H1 (cell line): ENCODE measurements at regions not wholly inside any gene's neighbourhood (a gene's known extent, or its start where the extent isn't known, plus 50 kb on each side); places are given as distances from the start of the nearest gene placed in this dataset.

Source experiments
- CTCF ChIA-PET: fragments of 300-600 bp; sonication (Branson Sonifier 250); formaldehyde crosslinking; loops from one replicate; lab custom pipeline; 2021; ENCODE audit not compliant: partially characterized antibody; lab: Charles Lee
- POLR2A ChIA-PET: fragments of 300-600 bp; sonication (Branson Sonifier 250); formaldehyde crosslinking; loops from one replicate; lab custom pipeline; 2021; ENCODE audit warnings: inconsistent platforms; ENCODE audit not compliant: partially characterized antibody; lab: Charles Lee
- DNase-seq, 2 experiments: peaks; one replicate each; pipeline versions ENCODE4 v3.0.0 to v3.0.0-alpha.2; 2010 to 2022; ENCODE audit warnings: low spot score in 2 of 2, low read depth in 1 of 2, mixed read lengths in 1 of 2
- FAIRE-seq: peaks from 2 replicates; lab custom pipeline; 2011; peaks lifted over from hg19 to GRCh38; lab: Jason Lieb, UNC
- H2AFZ ChIP-seq: 2 replicates; pipeline ENCODE4 v1.8.1; 2012; ENCODE audit warnings: low read length, inconsistent platforms
- H2AK5ac ChIP-seq: 2 replicates; pipeline ENCODE4 v1.6.1; 2013; ENCODE audit warnings: low read depth, low read length
- H2BK120ac ChIP-seq: replicated peaks from 2 replicates; pipeline ENCODE3; 2013; ENCODE audit warnings: low read depth, low read length, inconsistent platforms
- H2BK12ac ChIP-seq: 2 replicates; pipeline ENCODE4 v1.6.1; 2013; ENCODE audit warnings: low read depth, low read length
- H2BK15ac ChIP-seq: 2 replicates; pipeline ENCODE4 v1.6.1; 2013; ENCODE audit warnings: low read length
- H2BK20ac ChIP-seq: 2 replicates; pipeline ENCODE4 v1.6.1; 2013; ENCODE audit warnings: low read length
- H2BK5ac ChIP-seq: 2 replicates; pipeline ENCODE4 v1.6.1; 2013; ENCODE audit warnings: low read depth, low read length
- H3K14ac ChIP-seq: 2 replicates; pipeline ENCODE4 v1.6.1; 2013; ENCODE audit warnings: inconsistent platforms; ENCODE audit not compliant: insufficient read length
- H3K18ac ChIP-seq: 2 replicates; pipeline ENCODE4 v1.6.1; 2013; ENCODE audit warnings: low read length; ENCODE audit errors: extremely low read depth
- H3K23ac ChIP-seq: 2 replicates; pipeline ENCODE4 v1.6.1; 2013; ENCODE audit warnings: inconsistent platforms; ENCODE audit not compliant: insufficient read length
- H3K23me2 ChIP-seq: 2 replicates; pipeline ENCODE4 v1.6.1; 2013; ENCODE audit warnings: low read depth, low read length
- H3K27ac ChIP-seq: 2 replicates; pipeline ENCODE4 v1.6.1; 2011; ENCODE audit warnings: low read depth, low read length, inconsistent platforms
- H3K27me3 ChIP-seq, 4 experiments: replicated peaks in 1 of 4; 1 replicate in 1 of 4; 2 replicates in 3 of 4; pipeline versions ENCODE4 v1.6.1 to v1.8.1; 2011 to 2013; ENCODE audit warnings: low read length in 3 of 4, mild to moderate bottlenecking in 3 of 4, inconsistent platforms in 2 of 4, mixed read lengths in 2 of 4, moderate library complexity in 1 of 4; ENCODE audit not compliant: control insufficient read depth in 3 of 4, insufficient read depth in 3 of 4; ENCODE audit errors: extremely low read depth in 1 of 4
- H3K36me3 ChIP-seq, 4 experiments: 2 replicates each; pipeline versions ENCODE4 v1.6.1 to v1.8.1; 2011 to 2013; ENCODE audit warnings: mild to moderate bottlenecking in 4 of 4, low read length in 3 of 4, moderate library complexity in 2 of 4, control low read depth in 1 of 4, inconsistent platforms in 1 of 4; ENCODE audit not compliant: insufficient read depth in 4 of 4, control insufficient read depth in 2 of 4
- H3K4ac ChIP-seq: replicated peaks from 2 replicates; pipeline ENCODE3; 2013; ENCODE audit warnings: low read length, low read depth, mixed read lengths, inconsistent platforms; ENCODE audit not compliant: insufficient read length
- H3K4me1 ChIP-seq, 4 experiments: replicated peaks in 1 of 4; 1 replicate in 1 of 4; 2 replicates in 3 of 4; pipeline versions ENCODE4 v1.6.1 to v1.8.1; 2011 to 2013; ENCODE audit warnings: low read length in 3 of 4, inconsistent platforms in 2 of 4, mixed read lengths in 1 of 4; ENCODE audit not compliant: insufficient read depth in 4 of 4, control insufficient read depth in 3 of 4
- H3K4me2 ChIP-seq, 2 experiments: 2 replicates each; pipeline versions ENCODE4 v1.6.1 to v1.8.1; 2011 to 2013; ENCODE audit warnings: low read depth in 2 of 2, low read length in 2 of 2, control low read depth in 1 of 2, inconsistent platforms in 1 of 2, mild to moderate bottlenecking in 1 of 2; ENCODE audit not compliant: insufficient read depth in 1 of 2
- H3K4me3 ChIP-seq, 4 experiments: fragments of 200-600, 300-600 bp in 1 of 4; sonication (generic), shearing (Covaris generic), sonication (Bioruptor Twin) in 1 of 4; 2 replicates each; pipeline versions ENCODE4 v1.5.1 to v1.8.1; 2011 to 2016; ENCODE audit warnings: low read length in 4 of 4, low read depth in 3 of 4, control low read depth in 2 of 4, inconsistent platforms in 2 of 4, mild to moderate bottlenecking in 2 of 4, mixed read lengths in 1 of 4, moderate library complexity in 1 of 4; ENCODE audit not compliant: insufficient read depth in 2 of 4; ENCODE audit errors: extremely low read depth in 1 of 4
- H3K56ac ChIP-seq: replicated peaks from 2 replicates; pipeline ENCODE3; 2013; ENCODE audit warnings: low read depth, mild to moderate bottlenecking, mixed read lengths, low read length, inconsistent platforms; ENCODE audit not compliant: insufficient read length
- H3K79me1 ChIP-seq: 2 replicates; pipeline ENCODE4 v1.6.1; 2013; ENCODE audit warnings: low read depth, low read length, control low read depth
- H3K79me2 ChIP-seq, 2 experiments: 2 replicates each; pipeline versions ENCODE4 v1.6.1 to v1.8.1; 2012 to 2013; ENCODE audit warnings: low read length in 2 of 2, mild to moderate bottlenecking in 2 of 2, inconsistent platforms in 1 of 2; ENCODE audit not compliant: insufficient read depth in 2 of 2, control insufficient read depth in 1 of 2
- H3K9ac ChIP-seq, 4 experiments: replicated peaks in 1 of 4; 1 replicate in 1 of 4; 2 replicates in 3 of 4; pipeline versions ENCODE4 v1.6.1 to v1.8.1; 2011 to 2013; ENCODE audit warnings: low read depth in 3 of 4, low read length in 3 of 4, control low read depth in 2 of 4, mild to moderate bottlenecking in 2 of 4, moderate library complexity in 2 of 4, inconsistent platforms in 1 of 4; ENCODE audit errors: extremely low read depth in 1 of 4
- H3K9me3 ChIP-seq, 2 experiments: 2 replicates each; pipeline versions ENCODE4 v1.6.1 to v1.8.1; 2012 to 2013; ENCODE audit warnings: mild to moderate bottlenecking in 2 of 2, moderate library complexity in 2 of 2, control low read depth in 1 of 2, inconsistent platforms in 1 of 2, low read depth in 1 of 2, low read length in 1 of 2, mixed read lengths in 1 of 2; ENCODE audit not compliant: insufficient read depth in 2 of 2
- H4K20me1 ChIP-seq, 2 experiments: replicated peaks in 1 of 2; 2 replicates each; pipeline versions ENCODE3 to v1.8.1; 2011 to 2013; ENCODE audit warnings: inconsistent platforms in 2 of 2, low read length in 2 of 2, mild to moderate bottlenecking in 1 of 2; ENCODE audit not compliant: insufficient read depth in 2 of 2, control insufficient read depth in 1 of 2
- H4K5ac ChIP-seq: 2 replicates; pipeline ENCODE4 v1.6.1; 2013; ENCODE audit warnings: low read length, low read depth, mixed read lengths, inconsistent platforms; ENCODE audit not compliant: insufficient read length
- H4K8ac ChIP-seq: 2 replicates; pipeline ENCODE4 v1.8.0; 2013; ENCODE audit warnings: mild to moderate bottlenecking, moderate library complexity, low read length, inconsistent platforms; ENCODE audit not compliant: insufficient read depth; ENCODE audit errors: extremely low read depth
- H4K91ac ChIP-seq: replicated peaks from 2 replicates; pipeline ENCODE3; 2013; ENCODE audit warnings: low read length, mixed read lengths, inconsistent platforms; ENCODE audit not compliant: insufficient read length
- CBX8 ChIP-seq: fragments of 300-800, 300-1000 bp; sonication (generic); IDR thresholded peaks from 2 replicates; pipeline ENCODE4 v1.7.1; 2016; ENCODE audit warnings: low read depth, low read length, borderline replicate concordance
- CHD1 ChIP-seq: IDR thresholded peaks from 2 replicates; pipeline ENCODE4 v1.6.1; 2012; ENCODE audit warnings: low read depth, low read length, improper control_type of control experiment
- FOSL1 ChIP-seq: IDR thresholded peaks from 2 replicates; pipeline ENCODE4 v1.6.1; 2011; ENCODE audit warnings: mild to moderate bottlenecking, low read depth, low read length, moderate library complexity; ENCODE audit not compliant: insufficient read depth
- GTF2F1 ChIP-seq: IDR thresholded peaks from 2 replicates; pipeline ENCODE4 v1.6.1; 2012; ENCODE audit warnings: low read depth, low read length, improper control_type of control experiment, borderline replicate concordance
- HDAC2 ChIP-seq, 2 experiments: fragments of 300-600 bp in 1 of 2; sonication (generic) in 1 of 2; IDR thresholded peaks; 2 replicates each; pipeline ENCODE4 v1.6.1; 2011 to 2012; ENCODE audit warnings: low read depth in 2 of 2, low read length in 2 of 2, mild to moderate bottlenecking in 2 of 2, moderate library complexity in 2 of 2, borderline replicate concordance in 1 of 2, inconsistent platforms in 1 of 2
- RAD21 ChIP-seq, 2 experiments: IDR thresholded peaks in 1 of 2; conservative IDR thresholded peaks in 1 of 2; 2 replicates each; pipeline ENCODE4 v1.6.1; 2011; ENCODE audit warnings: low read depth in 2 of 2, low read length in 2 of 2, improper control_type of control experiment in 1 of 2, inconsistent platforms in 1 of 2, mild to moderate bottlenecking in 1 of 2, moderate library complexity in 1 of 2
- SP1 ChIP-seq: IDR thresholded peaks from 2 replicates; pipeline ENCODE4 v1.6.1; 2011; ENCODE audit warnings: low read depth, low read length
- ZNF274 ChIP-seq: IDR thresholded peaks from 2 replicates; pipeline ENCODE4 v1.7.0; 2012; ENCODE audit warnings: low read length, borderline replicate concordance; ENCODE audit errors: extremely low read depth
- WGBS, 2 experiments: shearing (Covaris generic) in 1 of 2; methylation state at CpG; one replicate each; pipeline versions ENCODE4 v1.1.6 to v1.1.7; 2013 to 2015; ENCODE audit warnings: low lambda C conversion rate in 2 of 2, mixed read lengths in 2 of 2, inconsistent platforms in 1 of 2, low coverage in 1 of 2, missing lambda C conversion rate in 1 of 2; ENCODE audit not compliant: insufficient replicate concordance in 2 of 2, insufficient coverage in 1 of 2, insufficient read length in 1 of 2; ENCODE audit errors: extremely low coverage in 1 of 2, missing lambda C conversion rate in 1 of 2; 5-methylcytosine and 5-hydroxymethylcytosine counted together
- TF ChIP-seq, protein P1 (sequence below): IDR thresholded peaks from 2 replicates; pipeline ENCODE4 v1.6.1; 2011; ENCODE audit warnings: low read depth, mild to moderate bottlenecking, low read length; ENCODE audit not compliant: insufficient read depth

DNA sequence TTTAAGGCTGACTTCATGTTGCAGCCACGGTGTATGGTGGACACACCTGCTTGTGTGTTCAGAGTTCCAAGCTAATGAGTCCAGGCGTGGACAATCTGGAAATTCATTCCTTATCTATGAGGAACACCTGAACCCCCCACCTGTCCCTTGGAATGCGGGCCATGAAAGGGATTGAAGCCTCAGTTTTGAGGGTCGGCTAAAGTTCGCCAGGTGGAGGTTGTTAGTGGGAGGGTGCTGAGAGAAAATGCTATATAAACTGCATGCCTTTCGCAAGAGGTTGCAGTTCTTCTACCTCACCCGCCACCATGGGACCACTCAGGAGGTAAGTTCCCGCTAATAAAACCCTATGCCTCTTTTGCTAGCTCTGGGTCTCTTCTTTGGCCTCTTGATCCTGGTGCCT is 348.0 kb downstream of the BCL11B start:
- Histone ChIP-seq H4K8ac (no peak overlapping the region), H3K14ac (no peak overlapping the region), H4K20me1 (no peaks in the 10 kb centered on the region), H3K4me2 (no peak overlapping the region), H4K5ac (no peak overlapping the region), H3K18ac (no peak overlapping the region), H3K4ac (no peak overlapping the region), H3K27ac (no peak overlapping the region), H2BK120ac (no peak overlapping the region), H3K56ac (no peak overlapping the region), H4K91ac (no peak overlapping the region), H3K9ac (no peak overlapping the region), H2BK20ac (no peak overlapping the region), H3K23ac (no peak overlapping the region), H2BK5ac (no peak overlapping the region), H2BK12ac (no peak overlapping the region), H3K36me3 (no peaks in the 10 kb centered on the region), H3K9me3 (no peaks in the 10 kb centered on the region; a peak in 1 of 4 replicates), H2BK15ac (no peak overlapping the region), H2AK5ac (no peak overlapping the region), H2AFZ (no peak overlapping the region), H3K23me2 (no peaks in the 10 kb centered on the region), H3K79me1 (no peaks in the 10 kb centered on the region), H3K79me2 (no peaks in the 10 kb centered on the region), H3K27me3 (no peaks in the 10 kb centered on the region), H3K4me1 (0 out of 7 replicates have a peak, but pooled peaks cover 0 to 4% (median 0%) of the 10 kb centered on the region in 4 experiments), H3K4me3 (no peak overlapping the region)
- WGBS, 2 experiments = 90% methylated on average over 8 of the region's 8 CpGs; no CpG with 5 or more reads in 1 of the 2 experiments
- CTCF ChIA-PET = no interaction called here
- POLR2A ChIA-PET = no interaction called here
- TF ChIP-seq ZNF274 (no peak), CBX8 (no peak), CHD1 (no peak), SP1 (no peak), GTF2F1 (no peak), FOSL1 (no peak), HDAC2 (IDR thresholded peaks at IDR 0.05; ENCODE audit: borderline replicate concordance in 1 of 2, low read depth in 2 of 2, low read length in 2 of 2) (no peak), RAD21 (IDR thresholded peaks at IDR 0.05 in 1 of 2, conservative IDR thresholded peaks at IDR 0.05 in 1 of 2; ENCODE audit: low read depth in 2 of 2, low read length in 2 of 2) (no peak)
- TF ChIP-seq, protein P1, sequence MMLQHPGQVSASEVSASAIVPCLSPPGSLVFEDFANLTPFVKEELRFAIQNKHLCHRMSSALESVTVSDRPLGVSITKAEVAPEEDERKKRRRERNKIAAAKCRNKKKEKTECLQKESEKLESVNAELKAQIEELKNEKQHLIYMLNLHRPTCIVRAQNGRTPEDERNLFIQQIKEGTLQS = no peak
- FAIRE-seq = no peak
- no peak for DNase-seq
